ENCODE measurements at regions not wholly inside any gene's neighbourhood (a gene's known extent, or its start where the extent isn't known, plus 50 kb on each side); places are given as distances from the start of the nearest gene placed in this dataset.

- H3K4me3 ChIP-seq (ENCODE audit: low read depth, low read length): peak overlapping the region; percentile 28
- no peaks in the 10 kb centered on the region for H3K9me3 ChIP-seq (ENCODE audit: control insufficient read depth, insufficient read depth, low read length)
- 5% methylated on average over 26 of the region's 31 CpGs for WGBS (ENCODE audit: insufficient coverage)
- no peaks in the 10 kb centered on the region for H3K36me3 ChIP-seq (ENCODE audit: control insufficient read depth, insufficient read depth, low read length)
- no peak overlapping the region for H3K27ac ChIP-seq (ENCODE audit: low read depth, low read length)
- H3K4me1 ChIP-seq (ENCODE audit: control insufficient read depth, insufficient read depth, low read length): peaks cover 10% of the 10 kb centered on the region
- peak; percentile 47 to 94 (median 63) for DNase-seq (ENCODE audit: low read depth in 4 of 6, low spot score in 6 of 6)
- H3K27me3 ChIP-seq (ENCODE audit: control insufficient read depth, insufficient read depth, low read length): no peaks in the 10 kb centered on the region
Measured at GRCh38 chr9:119556129-119556875, 187.1 kb upstream of the BRINP1 start.

- H3K9me3 ChIP-seq (ENCODE audit: control insufficient read depth, insufficient read depth, low read length): no peaks in the 10 kb centered on the region
- no peak for DNase-seq (ENCODE audit: low read depth in 4 of 6, low spot score in 6 of 6)
- H3K27ac ChIP-seq (ENCODE audit: low read depth, low read length): no peak overlapping the region
- H3K27me3 ChIP-seq (ENCODE audit: control insufficient read depth, insufficient read depth, low read length): no peaks in the 10 kb centered on the region
- no peaks in the 10 kb centered on the region for H3K36me3 ChIP-seq (ENCODE audit: control insufficient read depth, insufficient read depth, low read length)
- 88% methylated on average over 2 of the region's 3 CpGs for WGBS (ENCODE audit: insufficient coverage)
- H3K4me1 ChIP-seq (ENCODE audit: control insufficient read depth, insufficient read depth, low read length): no peaks in the 10 kb centered on the region
- H3K4me3 ChIP-seq (ENCODE audit: low read depth, low read length): no peak overlapping the region
Measured at GRCh38 chr9:119544492-119544891, 175.3 kb upstream of the BRINP1 start.

DNA sequence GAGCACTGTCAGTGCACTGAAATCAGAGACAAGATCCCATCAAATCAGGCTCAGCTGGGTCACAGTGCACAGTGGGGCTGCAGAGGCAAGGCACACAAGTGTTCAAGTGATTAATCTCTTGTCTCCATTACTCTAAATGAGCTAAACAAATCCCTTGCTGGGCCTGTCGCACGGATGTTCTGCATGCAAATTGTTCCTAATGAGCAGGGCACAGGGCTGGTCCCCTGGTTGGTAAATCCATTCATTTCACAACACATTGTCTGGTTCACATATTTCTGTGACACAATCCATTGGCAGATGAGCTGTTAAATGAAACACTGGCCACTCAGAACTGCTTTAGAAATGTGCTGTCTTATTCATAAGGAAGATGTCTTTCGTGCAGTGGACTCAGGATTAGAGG, 167.9 kb upstream of the BRINP1 start:
- no peaks in the 10 kb centered on the region for H3K36me3 ChIP-seq (ENCODE audit: control insufficient read depth, insufficient read depth, low read length)
- H3K9me3 ChIP-seq (ENCODE audit: control insufficient read depth, insufficient read depth, low read length): no peaks in the 10 kb centered on the region
- no peaks in the 10 kb centered on the region for H3K4me1 ChIP-seq (ENCODE audit: control insufficient read depth, insufficient read depth, low read length)
- H3K4me3 ChIP-seq (ENCODE audit: low read depth, low read length): no peak overlapping the region
- DNase-seq (ENCODE audit: low read depth in 4 of 6, low spot score in 6 of 6): peak in 2 of 6 donors; percentile 16 to 85
- no peaks in the 10 kb centered on the region for H3K27me3 ChIP-seq (ENCODE audit: control insufficient read depth, insufficient read depth, low read length)
- no peak overlapping the region for H3K27ac ChIP-seq (ENCODE audit: low read depth, low read length)
- WGBS (ENCODE audit: insufficient coverage): 22% methylated on average over 1 of the region's 3 CpGs

DNA sequence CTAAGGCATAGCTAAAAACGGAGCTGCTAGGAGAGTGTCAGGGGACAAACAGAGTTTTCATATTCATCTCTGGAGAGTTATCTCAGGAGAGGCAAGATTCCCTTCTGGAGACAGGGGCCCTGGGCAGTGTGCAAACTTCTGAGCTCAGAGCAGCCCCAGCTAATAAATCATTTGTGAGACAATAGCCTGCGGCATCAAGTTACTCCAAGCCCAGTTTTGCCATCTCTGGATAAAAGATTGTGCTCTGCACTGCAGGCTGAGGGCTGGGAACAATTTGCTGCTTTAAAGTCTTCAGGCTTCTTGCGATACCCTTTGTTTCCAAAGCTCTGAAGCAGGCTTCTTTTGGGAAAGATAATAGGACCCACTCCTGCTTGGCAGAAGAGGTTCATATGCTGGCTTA, 164.3 kb upstream of the BRINP1 start:
- 19% methylated on average over 3 of the region's 3 CpGs for WGBS (ENCODE audit: insufficient coverage)
- H3K27me3 ChIP-seq (ENCODE audit: control insufficient read depth, insufficient read depth, low read length): no peaks in the 10 kb centered on the region
- H3K36me3 ChIP-seq (ENCODE audit: control insufficient read depth, insufficient read depth, low read length): no peaks in the 10 kb centered on the region
- no peak overlapping the region for H3K4me3 ChIP-seq (ENCODE audit: low read depth, low read length)
- H3K27ac ChIP-seq (ENCODE audit: low read depth, low read length): no peak overlapping the region
- H3K4me1 ChIP-seq (ENCODE audit: control insufficient read depth, insufficient read depth, low read length): no peaks in the 10 kb centered on the region
- DNase-seq (ENCODE audit: low read depth in 4 of 6, low spot score in 6 of 6): peak in 2 of 6 donors; percentile 8 to 58
- no peaks in the 10 kb centered on the region for H3K9me3 ChIP-seq (ENCODE audit: control insufficient read depth, insufficient read depth, low read length)

GRCh38 chr9:119526698-119527097, 157.5 kb upstream of the BRINP1 start:
- H3K4me3 ChIP-seq (ENCODE audit: low read depth, low read length): no peak overlapping the region
- H3K4me1 ChIP-seq (ENCODE audit: control insufficient read depth, insufficient read depth, low read length): no peaks in the 10 kb centered on the region
- no peaks in the 10 kb centered on the region for H3K36me3 ChIP-seq (ENCODE audit: control insufficient read depth, insufficient read depth, low read length)
- H3K27me3 ChIP-seq (ENCODE audit: control insufficient read depth, insufficient read depth, low read length): no peaks in the 10 kb centered on the region
- H3K27ac ChIP-seq (ENCODE audit: low read depth, low read length): no peak overlapping the region
- H3K9me3 ChIP-seq (ENCODE audit: control insufficient read depth, insufficient read depth, low read length): no peaks in the 10 kb centered on the region
- peak in 2 of 6 donors; percentile 24 to 35 for DNase-seq (ENCODE audit: low read depth in 4 of 6, low spot score in 6 of 6)
- WGBS (ENCODE audit: insufficient coverage): 85% methylated on average over 4 of the region's 8 CpGs

- no CpG with 5 or more reads among the region's 1 CpG for WGBS (ENCODE audit: insufficient coverage)
- no peak for DNase-seq (ENCODE audit: low read depth in 4 of 6, low spot score in 6 of 6)
- no peaks in the 10 kb centered on the region for H3K9me3 ChIP-seq (ENCODE audit: control insufficient read depth, insufficient read depth, low read length)
Measured at GRCh38 chr9:119523508-119523907, 154.3 kb upstream of the BRINP1 start.

GRCh38 chr9:119522381-119522780, 153.1 kb upstream of the BRINP1 start:
- peak in 1 of 6 donors; percentile 57 for DNase-seq (ENCODE audit: low read depth in 4 of 6, low spot score in 6 of 6)
- H3K4me3 ChIP-seq (ENCODE audit: low read depth, low read length): no peak overlapping the region
- H3K27ac ChIP-seq (ENCODE audit: low read depth, low read length): no peak overlapping the region
- H3K36me3 ChIP-seq (ENCODE audit: control insufficient read depth, insufficient read depth, low read length): no peaks in the 10 kb centered on the region
- H3K27me3 ChIP-seq (ENCODE audit: control insufficient read depth, insufficient read depth, low read length): no peaks in the 10 kb centered on the region
- H3K4me1 ChIP-seq (ENCODE audit: control insufficient read depth, insufficient read depth, low read length): no peaks in the 10 kb centered on the region
- 75% methylated on average over 2 of the region's 2 CpGs for WGBS (ENCODE audit: insufficient coverage)
- no peaks in the 10 kb centered on the region for H3K9me3 ChIP-seq (ENCODE audit: control insufficient read depth, insufficient read depth, low read length)

More at GRCh38 chr9:119523508-119523907, 154.3 kb upstream of the BRINP1 start:
- no peaks in the 10 kb centered on the region for H3K36me3 ChIP-seq (ENCODE audit: control insufficient read depth, insufficient read depth, low read length)
- H3K27ac ChIP-seq (ENCODE audit: low read depth, low read length): no peak overlapping the region
- no peak overlapping the region for H3K4me3 ChIP-seq (ENCODE audit: low read depth, low read length)
- H3K4me1 ChIP-seq (ENCODE audit: control insufficient read depth, insufficient read depth, low read length): no peaks in the 10 kb centered on the region
- H3K27me3 ChIP-seq (ENCODE audit: control insufficient read depth, insufficient read depth, low read length): no peaks in the 10 kb centered on the region

DNA sequence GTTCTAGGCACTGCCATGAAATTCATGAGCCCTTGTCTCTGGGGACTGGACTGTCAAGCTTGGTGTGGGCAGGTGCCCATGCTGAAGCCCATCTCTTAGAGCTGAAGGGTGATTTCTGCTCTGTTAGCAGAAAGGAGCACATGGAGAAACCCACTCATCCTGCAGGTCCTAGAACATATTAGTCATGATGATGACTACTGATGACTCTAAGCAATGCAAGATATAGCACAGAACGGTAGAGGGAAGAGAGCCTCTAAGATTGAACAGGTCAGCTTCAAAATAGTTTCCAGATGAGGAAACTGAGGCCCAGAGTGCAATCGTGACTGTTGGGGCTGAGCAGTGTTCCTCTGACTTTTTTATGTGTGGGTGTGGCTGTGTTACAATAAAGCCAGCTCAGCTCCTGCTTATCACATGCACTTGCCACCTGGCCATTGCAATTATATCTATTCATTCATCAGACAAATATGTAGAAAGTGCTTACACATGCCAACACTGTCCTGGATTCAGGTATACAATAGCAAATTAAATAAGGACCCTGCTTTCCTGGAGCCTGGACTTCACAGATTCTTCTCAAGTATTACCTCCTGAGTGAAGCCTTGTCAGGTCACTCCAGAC, 140.2 kb upstream of the BRINP1 start:
- DNase-seq (ENCODE audit: low read depth in 4 of 6, low spot score in 6 of 6): no peak
- no peaks in the 10 kb centered on the region for H3K36me3 ChIP-seq (ENCODE audit: control insufficient read depth, insufficient read depth, low read length)
- 100% methylated on average over 1 of the region's 2 CpGs for WGBS (ENCODE audit: insufficient coverage)
- H3K9me3 ChIP-seq (ENCODE audit: control insufficient read depth, insufficient read depth, low read length): no peaks in the 10 kb centered on the region
- H3K4me3 ChIP-seq (ENCODE audit: low read depth, low read length): no peak overlapping the region
- no peaks in the 10 kb centered on the region for H3K4me1 ChIP-seq (ENCODE audit: control insufficient read depth, insufficient read depth, low read length)
- no peak overlapping the region for H3K27ac ChIP-seq (ENCODE audit: low read depth, low read length)
- no peaks in the 10 kb centered on the region for H3K27me3 ChIP-seq (ENCODE audit: control insufficient read depth, insufficient read depth, low read length)

DNA sequence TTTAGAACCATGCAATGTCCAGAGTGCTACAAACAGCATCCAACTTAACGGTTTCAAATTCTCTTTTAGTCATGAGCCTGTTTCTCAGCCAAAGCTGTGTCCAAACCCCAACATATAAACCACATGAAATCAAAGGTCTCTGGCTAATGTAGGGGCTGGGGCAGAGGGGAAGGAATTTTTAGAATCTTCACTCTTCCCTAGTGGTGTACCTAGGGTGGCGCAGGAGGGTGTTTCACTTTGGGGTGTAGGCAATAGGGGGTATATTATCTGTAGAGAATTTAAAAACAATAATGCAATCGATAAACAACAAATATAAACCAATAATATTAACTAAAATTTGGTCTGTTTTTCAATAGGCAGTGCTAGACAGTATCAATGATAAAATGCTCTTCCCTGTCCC, 132.1 kb upstream of the BRINP1 start:
- Histone ChIP-seq H3K4me1 (ENCODE audit: control insufficient read depth, insufficient read depth, low read length) (no peaks in the 10 kb centered on the region), H3K27ac (ENCODE audit: low read depth, low read length) (no peak overlapping the region), H3K4me3 (ENCODE audit: low read depth, low read length) (no peak overlapping the region), H3K36me3 (ENCODE audit: control insufficient read depth, insufficient read depth, low read length) (no peaks in the 10 kb centered on the region), H3K9me3 (ENCODE audit: control insufficient read depth, insufficient read depth, low read length) (no peaks in the 10 kb centered on the region), H3K27me3 (ENCODE audit: control insufficient read depth, insufficient read depth, low read length) (no peaks in the 10 kb centered on the region)
- no peak for DNase-seq (ENCODE audit: low read depth in 4 of 6, low spot score in 6 of 6)
- WGBS (ENCODE audit: insufficient coverage): no CpG with 5 or more reads among the region's 3 CpGs

Data from spinal cord (tissue), 9 donors.